ENCODE measurements at regions not wholly inside any gene's neighbourhood (a gene's known extent, or its start where the extent isn't known, plus 50 kb on each side); places are given as distances from the start of the nearest gene placed in this dataset.

DNA sequence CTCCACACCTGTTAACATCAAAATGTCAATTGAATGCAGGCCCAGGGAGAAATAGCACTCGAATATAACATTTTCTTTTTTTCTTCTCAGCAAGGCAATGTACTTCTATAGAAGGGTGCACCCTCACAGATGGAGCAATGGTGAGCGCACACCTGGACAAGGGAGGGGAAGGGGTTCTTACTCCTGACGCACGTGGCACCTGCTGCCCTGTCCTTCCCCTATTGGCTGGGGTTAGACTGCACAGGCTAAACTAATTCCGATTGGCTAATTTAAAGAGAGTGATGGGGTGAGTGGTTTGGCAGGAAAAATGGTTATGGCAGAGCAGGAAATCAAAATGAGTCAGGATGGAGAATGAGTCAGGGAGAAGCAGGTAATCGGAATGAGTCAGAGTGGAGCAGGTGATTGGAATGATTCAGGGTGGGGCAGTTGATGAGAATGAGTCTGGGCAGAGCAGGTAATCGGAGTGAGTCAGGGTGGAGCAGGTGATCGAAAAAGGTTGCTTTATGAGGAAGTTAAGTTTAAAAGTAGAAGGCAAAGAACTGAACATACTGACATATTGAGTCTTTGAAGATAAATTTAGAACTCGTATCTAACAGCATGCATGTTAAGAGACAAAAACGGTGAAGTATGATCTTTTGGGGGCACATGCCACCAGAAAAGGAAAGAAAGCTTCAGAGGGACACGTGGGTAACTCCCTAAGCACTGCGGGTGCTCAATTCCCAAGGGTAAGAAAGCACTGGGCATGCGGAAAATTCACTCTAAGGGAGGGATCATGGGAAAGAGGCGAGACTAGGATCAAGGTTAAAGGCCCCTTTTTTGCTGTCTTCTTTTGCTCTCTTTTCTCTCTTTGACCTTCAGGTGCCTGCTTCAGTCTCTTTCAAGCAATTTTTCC, 72.9 kb upstream of the GALNT15 start:
- dilution Hi-C loops (cut with HindIII; ENCODE audit: low sequenced_read_pairs, unreplicated experiment) (no loop called here), intact Hi-C loops (cut with micrococcal nuclease) (loop anchor here (2.0 to 5.0 kb wide), 3 partner anchors 36 to 145 kb away; no protein-coding TSS in a partner anchor), in situ Hi-C loops (cut with MboI; ENCODE audit: low sequenced_read_pairs) (no loop called here)
- Histone ChIP-seq H3K9me3 (ENCODE audit: control insufficient read depth, insufficient read depth, low read length) (no peaks in the 10 kb centered on the region), H3K4me3 (ENCODE audit: insufficient read depth, low read depth, low read length) (no peak overlapping the region), H3K4me1 (ENCODE audit: control insufficient read depth, insufficient read depth, low read length) (peaks cover 14% of the 10 kb centered on the region), H3K27ac (ENCODE audit: insufficient read depth, low read length) (peak overlapping the region; percentile 100), H2BK15ac (ENCODE audit: low read depth, low read length) (peak overlapping the region; percentile 97; the same call in 2 of the 3 replicates), H4K8ac (ENCODE audit: low read depth in 2 of 2, low read length in 2 of 2) (peak overlapping the region; percentile 91 to 97), H4K91ac (ENCODE audit: insufficient read depth, low read depth, low read length) (peak overlapping the region; percentile 90), H3K9ac (ENCODE audit: low read depth, low read length) (peak overlapping the region; percentile 78), H2AK9ac (replicated peaks; ENCODE audit: low read depth, low read length, poor library complexity) (peak overlapping the region; percentile 25), H3K4ac (ENCODE audit: low read depth, low read length) (peak overlapping the region; percentile 99), H4K20me1 (ENCODE audit: insufficient read depth, low read length) (no peaks in the 10 kb centered on the region), H2AK5ac (ENCODE audit: low read depth, low read length) (peak overlapping the region; percentile 94), H3K23ac (ENCODE audit: low read depth, low read length) (peak overlapping the region; percentile 40; the same call in 1 of the 2 replicates), H3K18ac (ENCODE audit: low read depth, low read length) (peak overlapping the region; percentile 99), H2BK5ac (ENCODE audit: low read depth, low read length, poor library complexity, severe bottlenecking) (peak overlapping the region; percentile 97), H2BK120ac (ENCODE audit: low read depth, low read length) (peak overlapping the region; percentile 100), H3K56ac (ENCODE audit: extremely low read depth, insufficient read depth, low read length) (peak overlapping the region; percentile 92), H3K4me2 (ENCODE audit: low read depth, low read length) (no peak overlapping the region), H3K14ac (replicated peaks; ENCODE audit: low read depth, low read length) (peak overlapping the region; percentile 86), H2BK20ac (ENCODE audit: low read depth, low read length) (peak overlapping the region; percentile 99), H3K27me3 (ENCODE audit: control insufficient read depth, insufficient read depth, low read length) (no peaks in the 10 kb centered on the region), H3K9me1 (ENCODE audit: insufficient read depth, low read length) (peaks cover 6% of the 10 kb centered on the region; the same call in 1 of the 2 replicates), H3K36me3 (ENCODE audit: control insufficient read depth, insufficient read depth, low read length) (no peaks in the 10 kb centered on the region), H4K5ac (ENCODE audit: low read depth, low read length) (peak overlapping the region; percentile 100), H2AFZ (replicated peaks; ENCODE audit: low read length, poor library complexity) (no peak overlapping the region), H3K79me1 (ENCODE audit: low read depth in 1 of 2, low read length in 2 of 2) (no peaks in the 10 kb centered on the region; a peak in 1 of 4 replicates)
- BruUV-seq (replicated peaks), result no TSS peak
- TF ChIP-seq FOS (IDR thresholded peaks at IDR 0.05; ENCODE audit: low read depth, low read length), result peak; percentile 64
- no peak for TF ChIP-seq POLR2A (IDR thresholded peaks at IDR 0.05; ENCODE audit: low read depth, low read length)
- ChIA-PET CTCF (no interaction called here), POLR2A (ENCODE audit: unreplicated experiment) (no interaction called here)
- no peak for ATAC-seq (ENCODE audit: low read depth)
- DNase-seq, result peak; percentile 59
- WGBS, 2 experiments (ENCODE audit: extremely low coverage in 2 of 2, insufficient read length in 1 of 2), result 90% methylated on average over 9 of the region's 14 CpGs; no CpG with 5 or more reads in 1 of the 2 experiments

Measured in IMR-90 (cell line).